ENCODE measurements at regions not wholly inside any gene's neighbourhood (a gene's known extent, or its start where the extent isn't known, plus 50 kb on each side); places are given as distances from the start of the nearest gene placed in this dataset.

DNA sequence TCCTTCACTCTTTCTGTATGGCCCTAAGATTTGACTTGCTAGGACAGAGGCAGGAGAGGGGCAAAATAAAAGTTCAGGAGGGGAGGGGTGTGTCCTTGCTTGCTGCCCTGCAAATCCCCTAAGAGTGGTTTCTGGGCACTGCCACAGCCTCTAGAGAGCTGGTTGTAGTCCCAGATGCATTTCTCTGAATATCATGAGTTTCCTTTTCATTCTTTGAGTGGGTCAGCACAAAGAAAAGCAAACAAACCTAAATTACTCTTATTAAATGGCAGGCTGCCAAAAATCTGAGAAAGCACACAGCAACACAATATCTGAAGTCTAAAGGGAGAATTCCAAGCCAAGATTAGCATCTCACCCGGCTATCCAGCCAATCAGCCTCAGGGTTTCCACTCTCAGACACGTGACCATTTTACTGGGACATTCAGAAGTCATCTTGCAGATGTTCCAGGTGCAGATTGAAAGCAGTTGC, 919.3 kb downstream of the TUSC7 start:
- H3K4me1 ChIP-seq (ENCODE audit: control insufficient read depth in 5 of 5, insufficient read depth in 5 of 5, low read length in 5 of 5), result peaks cover 0 to 13% (median 6%) of the 10 kb centered on the region in 5 donors
- no peaks in the 10 kb centered on the region for H3K27me3 ChIP-seq (ENCODE audit: control insufficient read depth in 5 of 5, insufficient read depth in 4 of 5, low read length in 5 of 5)
- H3K4me3 ChIP-seq (ENCODE audit: low read depth in 1 of 5, low read length in 5 of 5), result no peak overlapping the region
- no peaks in the 10 kb centered on the region for H3K36me3 ChIP-seq (ENCODE audit: control insufficient read depth in 5 of 5, insufficient read depth in 5 of 5, low read length in 5 of 5)
- no peaks in the 10 kb centered on the region for H3K9me3 ChIP-seq (ENCODE audit: control insufficient read depth in 5 of 5, low read length in 5 of 5)
- H3K27ac ChIP-seq (ENCODE audit: low read depth, low read length), result no peak overlapping the region
- no peak overlapping the region for H3K9ac ChIP-seq (ENCODE audit: low read length in 5 of 5)

DNA sequence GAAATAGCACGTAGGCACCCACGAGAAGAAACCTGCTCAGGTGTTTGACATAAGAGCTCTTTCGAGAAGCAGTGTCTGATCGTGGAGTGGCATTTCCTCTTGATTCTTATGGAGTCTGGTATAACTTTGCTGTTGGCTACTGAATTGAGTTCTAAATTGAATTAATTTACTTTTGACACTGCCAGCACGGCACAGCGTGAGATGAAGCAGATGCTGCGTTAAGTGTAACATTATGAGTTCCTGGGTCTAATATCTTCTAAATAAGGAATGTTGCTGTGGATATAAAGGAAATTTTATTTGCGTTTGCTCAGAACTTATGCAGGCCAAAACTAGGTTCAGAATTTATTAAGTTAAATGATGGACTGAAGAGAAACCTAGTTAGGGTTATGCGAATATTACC, 919.9 kb downstream of the TUSC7 start:
- Histone ChIP-seq H3K9me3 (ENCODE audit: control insufficient read depth in 5 of 5, low read length in 5 of 5) (no peaks in the 10 kb centered on the region), H3K4me3 (ENCODE audit: low read depth in 1 of 5, low read length in 5 of 5) (no peak overlapping the region), H3K27me3 (ENCODE audit: control insufficient read depth in 5 of 5, insufficient read depth in 4 of 5, low read length in 5 of 5) (no peaks in the 10 kb centered on the region), H3K36me3 (ENCODE audit: control insufficient read depth in 5 of 5, insufficient read depth in 5 of 5, low read length in 5 of 5) (no peaks in the 10 kb centered on the region), H3K27ac (ENCODE audit: low read depth, low read length) (no peak overlapping the region), H3K9ac (ENCODE audit: low read length in 5 of 5) (no peak overlapping the region), H3K4me1 (ENCODE audit: control insufficient read depth in 5 of 5, insufficient read depth in 5 of 5, low read length in 5 of 5) (peaks cover 0 to 13% (median 6%) of the 10 kb centered on the region in 5 donors)

GRCh38 chr3:117630469-117630868, 920.9 kb downstream of the TUSC7 start:
- H3K9ac ChIP-seq (ENCODE audit: low read length in 5 of 5), result no peak overlapping the region
- no peaks in the 10 kb centered on the region for H3K27me3 ChIP-seq (ENCODE audit: control insufficient read depth in 5 of 5, insufficient read depth in 4 of 5, low read length in 5 of 5)
- no peaks in the 10 kb centered on the region for H3K36me3 ChIP-seq (ENCODE audit: control insufficient read depth in 5 of 5, insufficient read depth in 5 of 5, low read length in 5 of 5)
- H3K9me3 ChIP-seq (ENCODE audit: control insufficient read depth in 5 of 5, low read length in 5 of 5), result no peaks in the 10 kb centered on the region
- H3K4me1 ChIP-seq (ENCODE audit: control insufficient read depth in 5 of 5, insufficient read depth in 5 of 5, low read length in 5 of 5), result peaks cover 0 to 13% (median 6%) of the 10 kb centered on the region in 5 donors
- H3K27ac ChIP-seq (ENCODE audit: low read depth, low read length), result no peak overlapping the region
- H3K4me3 ChIP-seq (ENCODE audit: low read depth in 1 of 5, low read length in 5 of 5), result no peak overlapping the region

GRCh38 chr3:117630885-117631284, 921.3 kb downstream of the TUSC7 start:
- no peaks in the 10 kb centered on the region for H3K9me3 ChIP-seq (ENCODE audit: control insufficient read depth in 5 of 5, low read length in 5 of 5)

DNA sequence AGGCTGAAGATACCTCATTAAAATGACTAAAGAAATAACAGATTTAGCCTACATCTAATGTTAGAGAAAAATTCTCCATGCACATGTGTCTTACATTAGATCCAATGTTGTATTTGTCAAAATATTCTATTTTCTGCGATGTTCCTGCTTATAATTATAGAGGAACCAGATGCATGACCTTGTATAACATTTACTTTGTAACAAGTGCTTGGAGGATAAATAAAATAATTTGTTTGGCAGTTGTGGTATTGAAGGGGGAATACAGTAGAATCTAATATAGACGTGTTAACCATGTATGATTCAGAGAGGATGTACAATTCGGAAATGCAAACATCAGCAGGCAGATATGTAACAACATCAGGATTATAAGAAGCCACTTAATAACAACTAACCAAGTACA, 922.2 kb downstream of the TUSC7 start:
- H3K4me3 ChIP-seq (ENCODE audit: low read depth in 1 of 5, low read length in 5 of 5), result no peak overlapping the region

More at GRCh38 chr3:117630885-117631284, 921.3 kb downstream of the TUSC7 start:
- Histone ChIP-seq H3K27ac (ENCODE audit: low read depth, low read length) (no peak overlapping the region), H3K27me3 (ENCODE audit: control insufficient read depth in 5 of 5, insufficient read depth in 4 of 5, low read length in 5 of 5) (no peaks in the 10 kb centered on the region), H3K36me3 (ENCODE audit: control insufficient read depth in 5 of 5, insufficient read depth in 5 of 5, low read length in 5 of 5) (no peaks in the 10 kb centered on the region), H3K4me1 (ENCODE audit: control insufficient read depth in 5 of 5, insufficient read depth in 5 of 5, low read length in 5 of 5) (peaks cover 0 to 13% (median 6%) of the 10 kb centered on the region in 5 donors), H3K9ac (ENCODE audit: low read length in 5 of 5) (no peak overlapping the region), H3K4me3 (ENCODE audit: low read depth in 1 of 5, low read length in 5 of 5) (no peak overlapping the region)

DNA sequence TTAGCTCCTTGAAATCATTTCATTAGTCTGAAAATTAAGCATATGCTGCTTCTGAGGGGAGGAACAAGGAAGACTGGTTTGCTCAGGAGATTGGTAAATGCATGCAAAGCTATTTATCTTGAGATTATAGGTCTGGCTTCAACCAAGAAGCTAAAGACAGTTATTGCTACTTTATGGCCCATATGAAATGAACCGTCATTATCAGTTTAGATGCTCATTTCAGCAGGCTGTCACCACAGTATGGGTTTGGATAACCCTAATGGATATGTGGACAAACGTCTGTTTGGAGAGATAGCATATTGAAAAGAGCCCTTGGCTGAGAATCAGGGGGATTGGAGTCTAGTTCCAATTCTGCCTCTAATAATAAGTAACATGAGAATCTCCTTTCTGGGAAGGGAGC, 922.6 kb downstream of the TUSC7 start:
- no peak overlapping the region for H3K4me3 ChIP-seq (ENCODE audit: low read depth in 1 of 5, low read length in 5 of 5)
- no peaks in the 10 kb centered on the region for H3K36me3 ChIP-seq (ENCODE audit: control insufficient read depth in 5 of 5, insufficient read depth in 5 of 5, low read length in 5 of 5)
- no peaks in the 10 kb centered on the region for H3K9me3 ChIP-seq (ENCODE audit: control insufficient read depth in 5 of 5, low read length in 5 of 5)
- H3K27me3 ChIP-seq (ENCODE audit: control insufficient read depth in 5 of 5, insufficient read depth in 4 of 5, low read length in 5 of 5), result no peaks in the 10 kb centered on the region
- H3K9ac ChIP-seq (ENCODE audit: low read length in 5 of 5), result no peak overlapping the region
- H3K27ac ChIP-seq (ENCODE audit: low read depth, low read length), result no peak overlapping the region
- H3K4me1 ChIP-seq (ENCODE audit: control insufficient read depth in 5 of 5, insufficient read depth in 5 of 5, low read length in 5 of 5), result peaks cover 0 to 13% (median 6%) of the 10 kb centered on the region in 5 donors

More for the DNA sequence above, 922.2 kb downstream of the TUSC7 start:
- no peaks in the 10 kb centered on the region for H3K27me3 ChIP-seq (ENCODE audit: control insufficient read depth in 5 of 5, insufficient read depth in 4 of 5, low read length in 5 of 5)
- H3K4me1 ChIP-seq (ENCODE audit: control insufficient read depth in 5 of 5, insufficient read depth in 5 of 5, low read length in 5 of 5), result peaks cover 0 to 13% (median 6%) of the 10 kb centered on the region in 5 donors
- H3K36me3 ChIP-seq (ENCODE audit: control insufficient read depth in 5 of 5, insufficient read depth in 5 of 5, low read length in 5 of 5), result no peaks in the 10 kb centered on the region
- H3K9me3 ChIP-seq (ENCODE audit: control insufficient read depth in 5 of 5, low read length in 5 of 5), result no peaks in the 10 kb centered on the region
- H3K9ac ChIP-seq (ENCODE audit: low read length in 5 of 5), result no peak overlapping the region
- no peak overlapping the region for H3K27ac ChIP-seq (ENCODE audit: low read depth, low read length)

GRCh38 chr3:117633207-117633606, 923.6 kb downstream of the TUSC7 start:
- no peaks in the 10 kb centered on the region for H3K9me3 ChIP-seq (ENCODE audit: control insufficient read depth in 5 of 5, low read length in 5 of 5)
- H3K9ac ChIP-seq (ENCODE audit: low read length in 5 of 5), result no peak overlapping the region
- H3K27ac ChIP-seq (ENCODE audit: low read depth, low read length), result no peak overlapping the region
- no peaks in the 10 kb centered on the region for H3K36me3 ChIP-seq (ENCODE audit: control insufficient read depth in 5 of 5, insufficient read depth in 5 of 5, low read length in 5 of 5)
- peaks cover 0 to 13% (median 6%) of the 10 kb centered on the region in 5 donors for H3K4me1 ChIP-seq (ENCODE audit: control insufficient read depth in 5 of 5, insufficient read depth in 5 of 5, low read length in 5 of 5)
- H3K27me3 ChIP-seq (ENCODE audit: control insufficient read depth in 5 of 5, insufficient read depth in 4 of 5, low read length in 5 of 5), result no peaks in the 10 kb centered on the region
- no peak overlapping the region for H3K4me3 ChIP-seq (ENCODE audit: low read depth in 1 of 5, low read length in 5 of 5)

DNA sequence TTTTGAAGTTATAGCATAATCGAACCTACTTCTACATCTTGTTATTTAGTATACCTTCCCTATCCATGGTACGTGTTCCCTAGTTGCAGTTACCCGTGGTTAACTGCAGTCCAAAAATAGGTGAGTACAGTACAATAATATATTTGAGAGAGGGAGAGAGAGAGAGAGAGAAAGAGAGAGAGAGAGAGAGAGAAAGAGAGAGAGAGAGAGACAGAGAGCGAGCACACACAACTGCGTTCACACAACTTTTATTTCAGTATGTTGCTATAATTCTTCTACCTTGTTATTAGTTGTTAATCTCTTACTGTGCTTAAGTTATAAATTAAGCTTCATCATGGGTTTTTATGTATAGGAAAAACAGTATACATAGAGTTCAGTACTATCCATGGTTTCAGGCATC, 928.1 kb downstream of the TUSC7 start:
- Histone ChIP-seq H3K27ac (ENCODE audit: low read depth, low read length) (no peak overlapping the region), H3K36me3 (ENCODE audit: control insufficient read depth in 5 of 5, insufficient read depth in 5 of 5, low read length in 5 of 5) (no peaks in the 10 kb centered on the region), H3K27me3 (ENCODE audit: control insufficient read depth in 5 of 5, insufficient read depth in 4 of 5, low read length in 5 of 5) (no peaks in the 10 kb centered on the region), H3K9me3 (ENCODE audit: control insufficient read depth in 5 of 5, low read length in 5 of 5) (no peaks in the 10 kb centered on the region), H3K4me3 (ENCODE audit: low read depth in 1 of 5, low read length in 5 of 5) (no peak overlapping the region), H3K9ac (ENCODE audit: low read length in 5 of 5) (no peak overlapping the region), H3K4me1 (ENCODE audit: control insufficient read depth in 5 of 5, insufficient read depth in 5 of 5, low read length in 5 of 5) (no peaks in the 10 kb centered on the region)

DNA sequence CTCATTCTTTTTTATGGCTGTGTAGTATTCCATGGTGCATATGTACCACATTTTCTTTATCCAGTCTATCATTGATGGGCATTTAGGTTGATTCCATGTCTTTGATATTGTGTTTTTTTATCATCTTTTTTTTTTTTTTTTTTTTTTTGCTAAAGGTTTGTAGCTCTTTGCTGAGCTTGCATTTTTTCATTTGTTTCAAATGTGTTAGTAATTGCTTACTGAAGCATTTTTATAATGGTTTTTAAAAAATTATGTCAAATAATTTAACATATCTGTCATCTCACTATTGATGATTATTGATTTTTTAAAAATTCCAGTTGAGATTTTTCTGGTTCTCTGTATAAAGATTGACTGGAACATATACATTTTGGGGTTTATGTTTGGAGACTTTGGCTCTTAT, 934.6 kb downstream of the TUSC7 start:
- H3K4me1 ChIP-seq (ENCODE audit: control insufficient read depth in 5 of 5, insufficient read depth in 5 of 5, low read length in 5 of 5), result no peaks in the 10 kb centered on the region
- no peak overlapping the region for H3K4me3 ChIP-seq (ENCODE audit: low read depth in 1 of 5, low read length in 5 of 5)
- no peaks in the 10 kb centered on the region for H3K27me3 ChIP-seq (ENCODE audit: control insufficient read depth in 5 of 5, insufficient read depth in 4 of 5, low read length in 5 of 5)
- peaks cover 0 to 3% (median 0%) of the 10 kb centered on the region in 5 donors for H3K9me3 ChIP-seq (ENCODE audit: control insufficient read depth in 5 of 5, low read length in 5 of 5)
- H3K27ac ChIP-seq (ENCODE audit: low read depth, low read length), result no peak overlapping the region
- H3K36me3 ChIP-seq (ENCODE audit: control insufficient read depth in 5 of 5, insufficient read depth in 5 of 5, low read length in 5 of 5), result no peaks in the 10 kb centered on the region
- H3K9ac ChIP-seq (ENCODE audit: low read length in 5 of 5), result no peak overlapping the region

GRCh38 chr3:117645561-117646242, 936.1 kb downstream of the TUSC7 start:
- Histone ChIP-seq H3K36me3 (ENCODE audit: control insufficient read depth in 5 of 5, insufficient read depth in 5 of 5, low read length in 5 of 5) (no peaks in the 10 kb centered on the region), H3K27ac (ENCODE audit: low read depth, low read length) (no peak overlapping the region), H3K9me3 (ENCODE audit: control insufficient read depth in 5 of 5, low read length in 5 of 5) (peaks cover 0 to 3% (median 0%) of the 10 kb centered on the region in 5 donors), H3K27me3 (ENCODE audit: control insufficient read depth in 5 of 5, insufficient read depth in 4 of 5, low read length in 5 of 5) (no peaks in the 10 kb centered on the region), H3K9ac (ENCODE audit: low read length in 5 of 5) (no peak overlapping the region), H3K4me3 (ENCODE audit: low read depth in 1 of 5, low read length in 5 of 5) (no peak overlapping the region), H3K4me1 (ENCODE audit: control insufficient read depth in 5 of 5, insufficient read depth in 5 of 5, low read length in 5 of 5) (peaks cover 0 to 4% (median 0%) of the 10 kb centered on the region in 5 donors)

Measured in subcutaneous abdominal adipose tissue (tissue), 5 donors.